HL-60 (cell line): ENCODE measurements at regions not wholly inside any gene's neighbourhood (a gene's known extent, or its start where the extent isn't known, plus 50 kb on each side); places are given as distances from the start of the nearest gene placed in this dataset.

Source experiments
- DNase-seq, 2 experiments: peaks; one replicate each; pipeline ENCODE4 v3.0.0-alpha.2; 2010 to 2020; ENCODE audit warnings: low read depth in 1 of 2, low spot score in 1 of 2
- H3K27ac ChIP-seq: fragments of 250-450 bp; sonication (Bioruptor Pico); replicated peaks from 2 replicates; pipeline ENCODE4 v1.5.1; 2020; ENCODE audit warnings: mild to moderate bottlenecking, moderate library complexity
- H3K27me3 ChIP-seq: fragments of 250-450 bp; sonication (Bioruptor Pico); 2 replicates; pipeline ENCODE4 v1.5.1; 2021; ENCODE audit warnings: mild to moderate bottlenecking, moderate library complexity; ENCODE audit not compliant: insufficient read depth, poor library complexity, severe bottlenecking
- H3K4me3 ChIP-seq: replicated peaks from 2 replicates; pipeline ENCODE4 v1.5.1; 2011; ENCODE audit warnings: mild to moderate bottlenecking, control low read depth, low read length; ENCODE audit not compliant: insufficient read depth
- CTCF ChIP-seq: IDR thresholded peaks from one replicate; pipeline ENCODE4 v1.5.1; 2011; ENCODE audit warnings: low read length, control low read depth, inconsistent platforms; ENCODE audit not compliant: insufficient read depth
- GABPA ChIP-seq: IDR thresholded peaks from 2 replicates; pipeline ENCODE4 v1.6.1; 2012; ENCODE audit warnings: low read depth
- POLR2AphosphoS5 ChIP-seq: IDR thresholded peaks from 2 replicates; pipeline ENCODE4 v1.6.1; 2012; ENCODE audit warnings: low read depth
- SPI1 ChIP-seq: IDR thresholded peaks from 2 replicates; pipeline ENCODE4 v1.6.1; 2012; ENCODE audit warnings: low read depth, mild to moderate bottlenecking, borderline replicate concordance
- TF ChIP-seq, protein P1 (sequence below): IDR thresholded peaks from 2 replicates; pipeline ENCODE4 v1.6.1; 2012; ENCODE audit warnings: low read depth; ENCODE audit not compliant: insufficient replicate concordance

DNA sequence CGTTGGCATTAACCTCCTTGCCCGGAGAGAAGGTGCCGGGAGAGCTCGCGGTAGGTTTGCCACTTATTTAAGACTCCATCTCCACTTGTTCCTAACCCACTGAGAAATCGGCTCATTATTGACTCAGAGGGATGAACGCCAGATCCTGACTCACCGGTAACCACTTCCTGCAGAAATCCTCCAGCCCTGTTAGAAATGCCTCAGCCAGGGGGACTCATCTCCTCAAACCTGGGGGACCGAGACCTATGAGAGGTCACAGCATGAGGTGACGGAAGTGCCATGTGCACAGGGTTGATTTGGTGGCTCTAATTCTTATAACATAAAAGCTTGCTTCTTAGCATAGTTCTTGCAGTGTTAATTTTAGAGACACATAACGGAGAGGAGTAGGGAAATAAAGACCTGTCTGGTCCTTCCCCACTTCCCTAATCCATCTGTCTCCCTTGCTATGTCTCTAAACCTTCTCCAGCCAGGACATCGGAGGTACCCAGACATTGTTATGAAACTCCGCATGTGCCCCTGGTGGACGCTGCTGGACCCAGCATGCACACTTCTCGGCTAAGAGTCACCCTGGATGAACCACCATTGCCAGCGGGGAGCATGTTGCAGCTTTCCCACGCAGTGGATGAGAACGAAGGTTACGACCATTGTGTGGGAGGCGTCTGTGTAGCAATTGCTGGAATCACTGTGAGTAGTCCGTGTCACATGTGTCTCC, 158.9 kb downstream of the EFNB2 start:
- Histone ChIP-seq H3K27ac (no peak overlapping the region), H3K27me3 (peaks cover 9% of the 10 kb centered on the region), H3K4me3 (no peak overlapping the region)
- DNase-seq = no peak
- TF ChIP-seq GABPA (no peak), POLR2AphosphoS5 (no peak)

GRCh38 chr13:106375085-106375484, 160.4 kb downstream of the EFNB2 start:
- TF ChIP-seq POLR2AphosphoS5 (no peak), SPI1 (no peak), GABPA (no peak), CTCF (no peak)
- TF ChIP-seq, protein P1, sequence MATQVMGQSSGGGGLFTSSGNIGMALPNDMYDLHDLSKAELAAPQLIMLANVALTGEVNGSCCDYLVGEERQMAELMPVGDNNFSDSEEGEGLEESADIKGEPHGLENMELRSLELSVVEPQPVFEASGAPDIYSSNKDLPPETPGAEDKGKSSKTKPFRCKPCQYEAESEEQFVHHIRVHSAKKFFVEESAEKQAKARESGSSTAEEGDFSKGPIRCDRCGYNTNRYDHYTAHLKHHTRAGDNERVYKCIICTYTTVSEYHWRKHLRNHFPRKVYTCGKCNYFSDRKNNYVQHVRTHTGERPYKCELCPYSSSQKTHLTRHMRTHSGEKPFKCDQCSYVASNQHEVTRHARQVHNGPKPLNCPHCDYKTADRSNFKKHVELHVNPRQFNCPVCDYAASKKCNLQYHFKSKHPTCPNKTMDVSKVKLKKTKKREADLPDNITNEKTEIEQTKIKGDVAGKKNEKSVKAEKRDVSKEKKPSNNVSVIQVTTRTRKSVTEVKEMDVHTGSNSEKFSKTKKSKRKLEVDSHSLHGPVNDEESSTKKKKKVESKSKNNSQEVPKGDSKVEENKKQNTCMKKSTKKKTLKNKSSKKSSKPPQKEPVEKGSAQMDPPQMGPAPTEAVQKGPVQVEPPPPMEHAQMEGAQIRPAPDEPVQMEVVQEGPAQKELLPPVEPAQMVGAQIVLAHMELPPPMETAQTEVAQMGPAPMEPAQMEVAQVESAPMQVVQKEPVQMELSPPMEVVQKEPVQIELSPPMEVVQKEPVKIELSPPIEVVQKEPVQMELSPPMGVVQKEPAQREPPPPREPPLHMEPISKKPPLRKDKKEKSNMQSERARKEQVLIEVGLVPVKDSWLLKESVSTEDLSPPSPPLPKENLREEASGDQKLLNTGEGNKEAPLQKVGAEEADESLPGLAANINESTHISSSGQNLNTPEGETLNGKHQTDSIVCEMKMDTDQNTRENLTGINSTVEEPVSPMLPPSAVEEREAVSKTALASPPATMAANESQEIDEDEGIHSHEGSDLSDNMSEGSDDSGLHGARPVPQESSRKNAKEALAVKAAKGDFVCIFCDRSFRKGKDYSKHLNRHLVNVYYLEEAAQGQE = no peak
- H3K27me3 ChIP-seq = peaks cover 9% of the 10 kb centered on the region
- no peak overlapping the region for H3K4me3 ChIP-seq
- no peak for DNase-seq
- H3K27ac ChIP-seq = no peak overlapping the region

DNA sequence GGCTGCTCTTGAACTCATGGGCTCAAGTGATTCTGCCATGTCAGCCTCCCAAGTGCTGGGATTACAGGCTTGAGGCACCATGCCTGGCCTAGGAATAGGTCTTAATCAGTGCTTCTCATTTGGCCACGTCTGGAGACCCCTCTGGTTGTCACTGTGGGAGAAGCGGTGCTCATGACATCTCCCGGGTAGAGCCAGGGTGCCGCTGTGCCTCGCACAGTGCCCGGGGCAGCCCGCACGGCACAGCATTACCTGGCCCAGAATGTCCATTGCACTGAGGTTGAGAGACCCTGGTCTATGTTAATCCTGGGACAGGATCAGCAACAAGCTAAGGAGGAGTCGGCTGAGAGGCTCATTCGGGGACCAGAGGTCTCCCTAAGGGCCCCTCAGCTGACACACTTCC, 160.8 kb downstream of the EFNB2 start:
- Histone ChIP-seq H3K27me3 (peaks cover 9% of the 10 kb centered on the region), H3K27ac (no peak overlapping the region), H3K4me3 (no peak overlapping the region)
- DNase-seq = no peak
- TF ChIP-seq POLR2AphosphoS5 (no peak), CTCF (no peak)

GRCh38 chr13:106373989-106374572, 161.4 kb downstream of the EFNB2 start:
- H3K4me3 ChIP-seq = no peak overlapping the region
- TF ChIP-seq, protein P1 = no peak
- TF ChIP-seq GABPA (no peak), POLR2AphosphoS5 (no peak), CTCF (no peak), SPI1 (no peak)
- no peak overlapping the region for H3K27ac ChIP-seq
- H3K27me3 ChIP-seq = peaks cover 9% of the 10 kb centered on the region
- DNase-seq = no peak
